ENCODE measurements at regions not wholly inside any gene's neighbourhood (a gene's known extent, or its start where the extent isn't known, plus 50 kb on each side); places are given as distances from the start of the nearest gene placed in this dataset.

- ATAC-seq (no peak), DNase-seq (no peak)
Observed at GRCh38 chr2:2993172-2993692, 384.4 kb downstream of the EIPR1 start.

DNA sequence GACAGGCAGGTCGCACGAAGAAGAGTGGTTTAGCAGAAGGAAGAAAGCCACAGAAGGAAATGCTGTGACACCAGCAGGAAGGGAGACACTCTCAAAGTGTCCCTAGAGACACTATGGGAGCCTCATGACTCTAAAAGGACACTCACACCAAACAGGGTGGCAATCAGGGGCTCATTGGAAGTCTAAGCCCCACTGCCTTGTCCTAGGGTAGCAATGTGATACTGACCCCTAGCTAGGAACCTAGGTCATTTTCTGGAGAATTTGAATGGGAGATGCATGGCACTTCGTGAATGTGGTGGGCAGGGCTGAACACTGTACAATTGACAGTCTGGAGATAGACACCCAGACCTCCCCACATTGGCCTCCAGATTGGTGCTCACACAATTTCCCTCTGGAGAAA lies 385.0 kb downstream of the EIPR1 start:
- DNase-seq (no peak), ATAC-seq (no peak)

DNA sequence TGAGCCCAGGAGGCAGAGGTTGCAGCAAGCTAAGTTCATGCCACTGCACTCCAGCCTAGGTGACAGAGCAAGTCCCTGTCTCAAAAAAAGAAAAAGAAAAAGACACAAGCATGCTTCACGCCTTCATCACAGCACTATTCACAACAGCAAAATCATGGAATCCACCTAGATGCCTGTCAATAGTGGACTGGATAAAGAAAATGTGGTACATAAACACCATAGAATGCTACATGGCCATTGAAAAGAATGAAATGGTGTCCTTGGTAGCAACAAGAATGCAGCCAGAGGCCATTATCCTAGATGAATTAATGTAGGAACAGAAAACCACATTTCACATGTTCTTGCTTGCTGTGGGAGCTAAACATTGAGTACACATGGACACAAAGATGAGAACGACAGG lies 392.6 kb downstream of the EIPR1 start:
- no peak for ATAC-seq
- DNase-seq: no peak

DNA sequence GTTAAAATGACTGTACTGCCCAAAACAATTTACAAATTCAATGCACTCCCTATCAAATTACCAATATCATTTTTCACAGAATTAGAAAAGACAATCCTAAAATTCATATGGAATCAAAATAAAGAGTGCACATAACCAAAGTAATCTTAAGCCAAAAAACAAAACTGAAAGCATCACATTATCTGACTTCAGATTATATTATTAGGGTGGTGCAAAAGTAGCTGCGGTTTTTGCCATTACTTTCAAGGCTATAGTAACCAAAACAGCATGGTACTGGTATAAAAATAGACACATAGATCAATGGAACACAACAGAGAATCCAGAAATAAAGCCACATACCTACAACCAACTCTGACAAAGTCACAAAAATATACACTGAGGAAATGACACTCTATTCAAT lies 396.6 kb downstream of the EIPR1 start:
- no peak for ATAC-seq
- DNase-seq: no peak

- ATAC-seq: no peak
Observed at GRCh38 chr2:2974982-2975381, 402.6 kb downstream of the EIPR1 start.

GRCh38 chr2:2960441-2961133 lies 417.0 kb downstream of the EIPR1 start:
- no peak for DNase-seq

More at GRCh38 chr2:2974982-2975381, 402.6 kb downstream of the EIPR1 start:
- DNase-seq: no peak

DNA sequence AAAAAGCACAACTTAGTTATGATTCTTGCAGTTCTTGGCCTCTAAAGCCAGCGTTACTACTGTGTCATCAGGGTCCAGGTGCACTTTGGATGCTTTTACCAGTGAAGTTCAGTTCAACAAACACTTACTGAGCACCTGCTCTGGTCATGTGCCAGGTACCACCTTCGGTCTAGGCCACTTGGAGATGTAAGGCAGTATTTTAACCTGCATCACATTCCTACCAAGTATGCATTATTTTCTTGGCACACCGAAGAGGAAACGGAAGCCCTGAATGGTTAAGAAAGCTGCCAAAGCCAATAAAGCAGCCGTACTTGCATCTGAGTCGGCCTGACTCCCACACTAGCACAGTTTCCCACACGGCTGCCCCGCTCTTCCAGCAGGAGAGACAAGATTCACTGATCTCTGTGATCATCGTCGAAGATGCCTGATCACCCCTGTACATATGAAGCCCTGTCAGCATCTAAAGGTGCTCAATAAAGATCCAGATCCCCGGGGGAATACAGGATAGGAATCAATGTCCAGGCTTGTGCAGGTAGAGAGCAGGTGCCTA lies 427.1 kb downstream of the EIPR1 start:
- DNase-seq (no peak), ATAC-seq (no peak)

More at GRCh38 chr2:2960441-2961133, 417.0 kb downstream of the EIPR1 start:
- no peak for ATAC-seq

- DNase-seq (no peak), ATAC-seq (no peak)
Observed at GRCh38 chr2:2947406-2947805, 430.2 kb downstream of the EIPR1 start.

- DNase-seq (no peak), ATAC-seq (no peak)
Observed at GRCh38 chr2:2942906-2943305, 434.7 kb downstream of the EIPR1 start.

- ATAC-seq (no peak), DNase-seq (no peak)
Observed at GRCh38 chr2:2942225-2942624, 435.4 kb downstream of the EIPR1 start.

DNA sequence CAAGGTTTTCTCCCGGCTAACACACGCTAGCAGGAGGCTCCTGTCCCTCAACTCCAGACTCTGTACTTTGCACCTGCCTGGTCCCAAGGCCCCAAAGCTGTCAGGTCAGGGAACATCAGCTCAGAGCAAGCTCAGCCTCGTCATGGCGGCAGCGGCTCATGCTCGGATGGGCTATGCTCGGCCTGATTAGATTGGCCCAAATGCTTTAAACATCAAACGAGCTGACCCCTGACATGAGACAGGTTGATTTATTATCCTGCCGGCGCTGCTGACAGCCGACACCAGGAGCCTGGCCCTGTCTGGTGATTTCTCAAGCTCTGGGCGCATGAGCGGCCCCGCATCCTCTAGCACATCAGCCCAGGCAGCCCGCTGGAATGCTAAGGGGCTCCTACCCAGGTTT lies 436.4 kb downstream of the EIPR1 start:
- no peak for ATAC-seq

DNA sequence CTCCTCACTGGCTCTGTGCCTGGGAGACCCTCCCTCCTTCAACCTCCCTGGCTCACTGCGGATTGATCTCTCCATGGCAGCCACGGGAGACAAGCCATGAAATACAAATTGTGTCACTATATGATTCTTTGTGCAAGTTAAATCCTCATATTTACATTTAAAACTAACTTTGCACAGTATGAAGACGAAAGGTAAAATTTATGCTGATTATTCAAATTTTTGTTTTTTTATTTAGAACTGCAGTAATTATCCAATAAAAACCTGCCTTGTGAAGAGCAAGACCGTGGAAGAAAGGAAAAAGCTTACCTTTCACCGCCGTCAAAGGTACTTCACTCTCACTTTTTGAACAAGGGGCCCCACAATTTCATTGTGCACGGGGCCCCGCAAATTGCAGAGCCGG lies 436.9 kb downstream of the EIPR1 start:
- DNase-seq (no peak), ATAC-seq (no peak)

More for the DNA sequence above, 436.4 kb downstream of the EIPR1 start:
- no peak for DNase-seq

DNA sequence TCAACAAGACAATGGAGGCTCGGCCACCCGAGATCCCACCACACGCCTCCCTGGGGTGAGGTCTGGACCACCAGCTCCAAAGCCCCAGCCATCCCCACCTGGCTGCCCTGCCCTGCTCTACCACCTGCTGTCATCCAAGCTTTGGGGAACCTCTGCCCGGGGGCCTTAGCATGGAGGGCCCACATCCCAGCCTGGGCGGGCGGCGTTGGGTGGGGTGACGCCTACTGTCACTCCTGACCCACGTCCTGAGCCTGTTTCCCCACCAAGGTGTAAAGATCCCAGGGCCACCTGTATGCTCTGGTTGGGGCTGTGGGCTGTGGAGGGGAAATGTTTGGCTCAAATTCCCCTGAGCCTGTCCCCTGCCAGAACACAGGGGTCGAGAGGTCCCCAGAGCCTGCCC lies 437.6 kb downstream of the EIPR1 start:
- ATAC-seq (peak; percentile 11), DNase-seq (no peak)

DNA sequence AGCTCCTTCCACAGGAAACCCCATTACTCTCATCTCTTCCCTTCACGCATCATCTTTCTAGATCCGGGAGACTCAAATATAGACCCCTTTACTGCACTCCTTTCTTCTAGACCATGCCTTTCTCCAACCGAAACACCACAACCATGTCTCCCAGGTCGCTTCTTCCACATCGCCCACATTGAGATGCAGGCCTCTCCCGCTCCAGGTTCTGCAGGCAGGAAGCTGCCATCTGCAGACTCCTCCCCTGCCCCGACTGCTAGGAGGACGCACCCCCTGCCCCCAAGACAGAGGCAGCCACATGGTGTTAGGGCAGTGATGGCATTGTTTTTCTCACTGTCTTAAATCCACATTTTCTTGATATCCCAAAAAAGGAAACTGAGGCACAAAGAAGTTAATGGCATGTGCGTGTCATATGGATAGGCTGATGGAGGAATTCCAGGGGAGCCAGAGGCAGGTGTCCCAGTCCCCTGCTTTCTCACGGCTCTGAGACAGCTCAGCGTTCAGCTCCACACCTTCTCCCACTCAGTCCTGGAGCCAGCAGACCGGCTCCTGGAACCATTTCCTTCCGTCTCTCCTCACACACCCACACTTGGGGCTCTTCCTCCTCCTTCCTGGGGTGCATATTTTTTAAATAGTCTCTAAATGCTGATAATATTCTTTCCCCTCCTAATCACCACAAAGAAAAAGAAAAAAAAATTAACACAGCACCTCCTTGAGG lies 438.4 kb downstream of the EIPR1 start:
- no peak for ATAC-seq

DNA sequence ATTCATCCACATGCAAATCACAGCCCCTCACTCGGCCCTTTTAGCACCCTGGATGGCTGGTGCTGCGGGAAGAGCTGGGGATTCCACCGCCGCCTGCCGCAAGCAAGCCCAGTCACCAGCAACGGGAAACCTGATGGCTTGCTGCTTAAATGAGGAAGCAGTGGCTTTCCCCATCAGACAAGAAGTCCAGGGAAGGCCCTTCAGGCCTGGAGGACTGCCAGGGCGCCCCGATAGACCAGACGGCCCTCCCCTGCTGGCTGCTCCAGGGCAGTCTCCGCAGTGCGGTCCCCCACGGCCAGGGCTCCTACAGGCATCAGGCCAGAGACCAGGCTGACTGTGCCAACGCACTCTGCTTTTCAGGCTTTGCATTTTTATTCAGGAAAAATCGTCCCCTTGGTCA lies 439.1 kb downstream of the EIPR1 start:
- DNase-seq: no peak
- no peak for ATAC-seq

More for the DNA sequence above, 438.4 kb downstream of the EIPR1 start:
- no peak for DNase-seq

- ATAC-seq (no peak), DNase-seq (no peak)
Observed at GRCh38 chr2:2935445-2936149, 442.0 kb downstream of the EIPR1 start.

DNA sequence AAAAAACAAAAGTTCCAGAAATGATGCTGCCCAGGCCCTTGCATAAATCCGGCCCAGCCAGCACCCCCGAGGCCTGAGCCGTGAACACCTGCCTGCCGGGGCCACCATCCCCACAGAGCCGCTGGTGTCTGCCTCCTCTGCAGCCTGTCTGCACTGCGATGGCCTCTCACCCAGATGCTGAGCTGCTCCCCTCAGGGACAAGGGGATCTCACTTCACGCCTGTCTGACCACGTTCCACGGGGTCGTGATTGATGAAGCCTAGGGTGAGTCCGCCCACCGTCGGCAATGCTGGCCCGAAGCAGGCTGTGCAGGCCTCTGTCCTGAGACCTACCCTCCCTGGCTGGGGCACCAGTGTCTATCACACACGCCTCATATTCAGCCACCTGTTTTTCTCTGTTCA lies 444.2 kb downstream of the EIPR1 start:
- DNase-seq (no peak), ATAC-seq (no peak)

DNA sequence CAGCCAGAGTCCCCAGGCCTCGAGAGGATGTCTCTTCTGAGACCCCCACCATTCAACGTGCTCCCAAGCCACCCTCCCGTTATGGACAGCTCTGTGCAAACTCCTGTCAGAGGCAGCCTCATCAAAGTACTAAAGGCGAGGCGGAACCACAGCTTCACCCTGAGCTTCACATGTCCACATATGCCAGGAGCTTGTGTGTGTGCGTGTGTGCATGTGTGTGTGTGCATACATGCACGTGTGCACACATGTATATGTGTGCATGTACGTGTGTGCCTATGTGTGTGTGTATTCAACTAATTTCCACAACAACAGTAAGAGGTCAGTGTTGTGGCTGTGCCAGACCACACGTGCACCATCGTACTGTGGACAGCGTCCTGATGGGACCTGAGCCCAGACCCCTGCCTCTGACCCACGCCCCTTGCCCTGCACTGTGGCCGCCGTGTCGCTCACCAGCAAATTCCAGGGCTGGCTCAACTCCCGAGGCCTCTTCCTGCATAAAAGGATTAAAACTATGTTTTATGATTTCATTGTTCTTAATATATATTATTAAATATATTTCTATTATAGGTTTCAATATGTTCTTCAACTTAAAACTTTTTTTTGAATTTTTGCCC lies 444.8 kb downstream of the EIPR1 start:
- ATAC-seq (no peak), DNase-seq (no peak)

GRCh38 chr2:2932189-2932588 lies 445.4 kb downstream of the EIPR1 start:
- no peak for ATAC-seq

DNA sequence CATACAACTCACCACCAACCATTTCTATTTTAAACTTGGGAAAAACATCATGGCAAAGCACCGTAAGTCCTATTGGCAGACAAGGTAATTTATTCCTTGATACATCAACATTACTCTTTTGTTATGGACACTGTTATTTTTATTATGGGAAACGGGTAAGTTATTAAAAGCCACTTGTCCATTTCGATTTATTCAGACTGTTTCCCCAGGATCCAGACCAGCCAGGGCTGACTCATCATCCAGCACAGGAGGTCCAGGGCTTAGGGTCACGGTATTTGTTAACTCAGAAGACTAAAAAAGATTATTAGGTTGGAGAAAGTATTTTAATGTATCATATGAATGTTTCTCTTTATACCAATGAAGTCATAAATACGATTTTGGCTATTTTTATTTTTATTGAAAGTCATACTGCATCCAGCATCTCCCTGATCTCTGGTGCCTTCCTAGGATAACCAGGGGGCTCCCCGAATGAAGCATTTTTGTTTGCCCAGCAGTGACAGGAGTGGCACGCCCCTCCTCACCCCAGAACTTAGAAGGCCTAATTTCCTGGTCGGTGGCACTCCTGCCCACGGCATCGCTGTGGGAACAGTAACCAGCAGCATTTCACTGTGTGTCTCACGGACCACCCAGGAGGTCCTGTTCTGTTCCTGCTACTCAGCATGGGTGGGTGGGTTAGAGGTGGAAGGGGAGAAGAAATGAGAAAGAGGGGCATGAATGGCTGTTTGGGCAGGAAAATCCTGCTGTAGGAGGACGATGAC lies 446.1 kb downstream of the EIPR1 start:
- DNase-seq: no peak
- no peak for ATAC-seq

More at GRCh38 chr2:2932189-2932588, 445.4 kb downstream of the EIPR1 start:
- DNase-seq: no peak

DNA sequence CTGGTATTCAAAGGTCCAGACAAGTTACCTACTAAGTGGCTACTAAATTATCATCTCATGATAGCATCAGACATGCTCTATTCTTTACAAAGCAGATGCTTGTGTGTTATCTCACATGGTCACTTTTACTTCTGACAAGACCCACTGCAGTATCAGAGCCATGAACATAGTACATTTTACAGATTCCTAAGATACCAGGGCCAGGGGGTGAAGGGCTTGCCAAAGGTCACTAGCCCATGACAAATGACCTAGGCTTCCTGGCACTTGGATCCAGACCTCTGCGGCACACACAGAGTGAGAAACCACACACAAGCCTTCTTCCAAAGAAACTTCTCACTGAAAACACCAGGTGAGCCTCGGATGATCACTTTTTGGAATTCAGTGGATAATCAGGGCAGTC lies 446.8 kb downstream of the EIPR1 start:
- ATAC-seq: no peak
- no peak for DNase-seq

- no peak for ATAC-seq
- DNase-seq: no peak
Observed at GRCh38 chr2:2926858-2927175, 450.8 kb downstream of the EIPR1 start.

Measured in stimulated activated naive CD8-positive, alpha-beta T cell treated with anti-CD3 and anti-CD28 coated beads, Interleukin-15, Interleukin-2, amounts not matched to agents 100 U/mL and 50 U/mL, for 24 hours (primary cell).